ENCODE measurements at regions not wholly inside any gene's neighbourhood (a gene's known extent, or its start where the extent isn't known, plus 50 kb on each side); places are given as distances from the start of the nearest gene placed in this dataset.

DNA sequence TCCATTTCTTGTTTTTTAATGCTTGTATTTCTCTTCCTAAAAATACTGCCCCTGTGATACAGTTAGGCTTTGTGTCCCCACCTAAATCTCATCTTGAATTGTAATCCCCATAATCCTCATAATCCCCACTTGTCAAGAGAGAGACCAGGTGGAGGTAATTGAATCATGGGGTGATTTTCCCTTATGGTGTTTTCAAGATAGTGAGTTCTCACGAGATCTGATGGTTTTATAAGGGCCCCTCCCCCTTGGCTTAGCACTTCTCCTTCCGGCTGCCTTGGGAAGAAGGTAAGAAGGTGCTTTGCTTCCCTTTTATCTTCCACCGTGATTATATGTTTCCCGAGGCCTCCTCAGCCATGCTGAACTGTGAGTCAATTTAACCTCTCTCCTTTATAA, 227.4 kb downstream of the MAN2A1 start:
- DNase-seq = no peak

DNA sequence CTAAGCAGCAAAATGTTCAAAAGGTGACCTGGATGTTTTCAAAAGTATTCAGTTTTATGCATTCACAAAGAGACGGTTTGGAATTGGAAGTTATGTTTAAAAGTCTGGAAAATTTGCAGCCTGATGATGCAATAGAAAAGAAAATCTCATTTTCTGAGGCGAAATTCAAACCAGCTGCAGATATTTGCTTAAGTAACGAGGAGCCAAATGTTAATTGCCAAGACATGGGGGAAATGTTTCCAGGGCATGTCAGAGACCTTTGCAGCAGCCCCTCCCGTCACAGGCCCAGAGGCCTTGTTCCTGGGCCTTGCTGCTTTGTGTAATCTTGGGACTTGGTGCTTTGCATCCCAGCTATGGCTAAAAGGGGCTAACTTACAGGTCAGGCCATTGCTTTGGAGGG, 228.2 kb downstream of the MAN2A1 start:
- no peak for DNase-seq

DNA sequence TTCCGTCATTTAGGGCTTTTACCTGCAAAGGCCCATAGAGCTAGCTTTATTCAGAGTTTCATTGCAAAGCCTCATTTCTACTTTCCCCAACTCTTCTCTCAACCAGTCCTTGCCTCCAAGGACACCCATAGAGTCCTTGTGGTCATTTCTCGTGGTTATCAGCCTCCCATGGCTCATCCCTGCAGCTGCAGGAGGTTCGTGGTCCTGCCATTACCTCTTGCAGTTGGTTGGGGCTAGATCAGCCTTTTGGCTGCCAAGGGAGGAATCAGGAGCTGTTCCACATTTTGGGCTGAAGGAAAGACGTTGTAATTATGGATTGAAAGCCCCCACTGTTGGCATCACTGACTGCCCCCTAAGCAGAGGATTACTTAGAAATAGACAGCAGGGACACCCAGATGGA, 231.0 kb downstream of the MAN2A1 start:
- no peak for DNase-seq

DNA sequence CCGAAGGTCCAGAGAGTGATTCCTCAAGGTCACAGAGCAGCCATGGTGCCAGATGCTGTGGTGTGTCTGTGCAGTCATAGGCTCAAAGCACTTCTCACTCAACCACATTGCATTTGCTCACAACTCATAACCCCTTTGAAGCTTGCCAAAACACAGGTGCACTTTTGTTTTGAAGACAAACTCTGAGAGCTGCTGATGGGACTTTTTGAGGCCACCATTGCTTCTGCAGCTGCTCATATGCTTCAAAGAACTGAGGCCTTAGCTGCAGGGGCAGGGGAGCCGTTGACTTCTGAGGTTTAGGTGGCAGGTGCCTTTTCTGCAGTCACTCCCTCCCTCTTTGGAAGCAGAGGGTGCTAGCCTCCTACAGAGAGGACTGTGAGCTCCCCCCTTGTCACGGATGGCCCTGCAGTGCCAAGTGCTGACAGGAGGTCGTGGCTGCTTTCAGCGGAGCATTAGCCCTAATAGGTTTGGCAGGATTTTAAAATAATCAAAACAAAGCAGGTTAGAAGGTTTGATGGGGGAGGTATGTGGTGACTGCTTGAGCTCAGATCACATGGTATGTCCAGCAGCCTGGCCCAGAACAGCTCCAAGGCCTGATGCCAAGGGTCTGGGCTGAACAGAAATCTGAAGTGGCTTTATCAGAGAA, 232.1 kb downstream of the MAN2A1 start:
- DNase-seq = no peak

DNA sequence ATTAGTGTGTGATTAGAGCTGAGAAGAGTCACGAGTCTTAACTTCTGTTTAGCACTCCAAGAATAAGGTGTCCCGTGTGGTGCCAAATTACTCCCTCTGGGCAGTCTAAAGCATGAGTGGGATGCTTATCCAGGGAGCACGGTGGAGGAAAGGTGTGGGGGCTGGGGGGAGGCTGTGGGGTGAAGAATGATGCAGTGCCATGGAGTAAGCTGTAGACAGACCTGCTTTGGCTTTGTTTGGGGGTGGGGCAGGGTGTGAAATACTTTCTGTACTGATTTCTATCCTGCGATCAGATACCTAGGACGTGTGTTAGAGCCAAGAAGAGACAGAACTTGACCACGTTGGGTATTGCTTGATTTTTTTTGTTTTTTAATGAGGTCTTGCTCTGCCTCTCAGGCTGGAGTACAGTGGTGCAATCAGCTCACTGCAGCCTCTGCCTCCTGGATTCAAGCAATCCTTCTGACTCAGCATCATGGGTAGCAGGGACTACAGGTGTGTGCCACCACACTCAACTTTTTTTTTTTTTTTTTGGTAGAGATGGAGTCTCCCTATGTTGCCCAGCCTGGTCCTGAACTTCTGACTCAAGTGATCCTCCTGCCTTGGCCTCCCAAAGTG, 232.8 kb downstream of the MAN2A1 start:
- DNase-seq = no peak

DNA sequence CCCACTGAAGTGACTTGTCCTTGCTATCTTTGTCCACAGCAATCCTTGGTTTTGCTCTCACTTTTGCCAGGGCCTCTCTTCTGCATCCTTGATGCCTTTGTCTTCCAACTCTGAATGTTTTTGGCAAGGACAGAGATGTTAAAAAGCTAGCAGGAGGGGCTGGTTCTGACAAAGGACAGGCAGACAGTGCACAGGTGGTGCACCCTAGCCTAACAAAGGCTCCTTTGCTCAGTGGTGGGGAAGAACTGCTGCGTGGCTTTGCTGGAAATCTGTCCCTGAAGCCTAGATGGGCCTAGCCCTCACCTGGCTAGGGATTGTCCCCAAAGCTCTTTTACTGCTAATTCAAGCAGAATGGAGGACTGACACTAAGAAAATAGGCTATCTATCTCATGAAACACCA, 233.5 kb downstream of the MAN2A1 start:
- DNase-seq = no peak

DNA sequence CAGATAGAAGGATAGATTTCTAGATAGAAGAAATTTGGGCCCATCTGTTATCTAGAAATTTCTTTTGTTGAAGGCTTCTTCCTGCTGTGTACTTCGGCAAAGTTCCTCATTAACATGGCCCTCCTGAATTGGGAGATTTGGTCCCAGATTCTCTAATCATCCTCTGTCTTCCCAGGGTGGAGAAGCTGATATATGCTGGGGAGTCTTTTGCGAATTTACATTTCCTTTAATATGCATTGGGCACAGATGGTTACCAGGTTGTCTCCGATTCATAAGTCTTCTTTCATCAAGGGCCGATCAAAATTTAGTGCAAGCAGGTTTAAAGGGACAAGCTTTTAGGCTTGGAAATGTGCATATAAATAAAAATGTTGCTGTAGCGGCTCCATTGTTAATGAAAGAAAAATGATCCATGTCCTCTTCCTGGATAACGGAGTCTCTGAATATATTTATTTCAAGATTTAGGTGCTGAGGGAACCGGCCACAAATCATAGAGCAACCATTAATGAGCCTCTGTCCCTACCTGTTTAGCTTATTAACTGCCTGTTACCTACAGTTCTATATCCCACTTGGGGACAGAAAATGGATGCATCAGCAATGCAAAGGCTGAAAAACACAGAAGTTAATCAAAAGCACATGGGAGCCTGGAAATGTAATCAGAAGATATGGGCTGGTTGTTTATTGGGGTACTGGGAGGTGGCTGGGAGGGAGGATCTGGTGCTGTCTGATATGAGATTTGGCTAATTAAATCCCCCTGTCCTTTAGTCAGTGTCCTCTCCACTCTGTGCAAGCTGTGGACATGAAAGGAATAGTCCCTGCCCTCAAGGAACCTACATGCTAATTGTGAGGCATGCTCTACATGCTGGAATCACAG, 234.7 kb downstream of the MAN2A1 start:
- DNase-seq = no peak

DNA sequence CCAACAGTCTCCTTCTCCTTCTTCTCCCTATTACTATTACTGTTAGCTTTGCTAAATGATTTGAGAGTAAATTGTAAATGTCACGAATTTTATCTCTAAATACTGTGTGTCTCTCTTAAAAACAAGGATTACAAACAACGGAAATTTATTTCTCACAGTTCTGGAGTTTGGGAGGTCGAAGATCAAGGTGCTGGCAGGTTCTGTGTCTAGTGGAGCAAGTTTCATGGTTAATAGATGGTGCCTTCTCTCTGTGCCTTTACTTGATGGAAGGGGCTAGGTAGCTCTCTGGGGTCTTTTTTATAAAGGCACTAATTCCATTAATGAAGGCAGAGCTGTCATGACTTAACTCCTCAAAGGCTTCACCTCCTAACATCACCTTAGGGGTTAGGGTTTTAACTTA, 237.9 kb downstream of the MAN2A1 start:
- no peak for DNase-seq

DNA sequence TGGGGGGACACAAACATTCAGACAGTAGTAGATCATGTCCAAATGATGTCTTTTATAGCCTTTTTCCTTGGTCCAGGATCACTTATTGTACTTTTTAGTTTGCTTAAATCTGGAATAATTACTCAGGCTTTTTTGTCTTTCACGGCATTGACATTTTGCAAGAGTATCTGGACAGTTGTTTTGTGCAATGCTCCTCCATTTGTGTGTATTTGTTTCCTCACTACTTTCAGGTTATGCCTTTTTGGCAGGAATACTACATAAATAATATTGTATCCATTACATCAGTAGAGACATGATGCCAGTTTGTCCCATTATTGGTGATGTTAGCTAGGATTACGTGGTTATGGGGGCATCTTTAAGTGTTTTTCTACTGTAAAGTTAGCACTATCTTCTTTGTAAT, 238.3 kb downstream of the MAN2A1 start:
- DNase-seq = no peak

DNA sequence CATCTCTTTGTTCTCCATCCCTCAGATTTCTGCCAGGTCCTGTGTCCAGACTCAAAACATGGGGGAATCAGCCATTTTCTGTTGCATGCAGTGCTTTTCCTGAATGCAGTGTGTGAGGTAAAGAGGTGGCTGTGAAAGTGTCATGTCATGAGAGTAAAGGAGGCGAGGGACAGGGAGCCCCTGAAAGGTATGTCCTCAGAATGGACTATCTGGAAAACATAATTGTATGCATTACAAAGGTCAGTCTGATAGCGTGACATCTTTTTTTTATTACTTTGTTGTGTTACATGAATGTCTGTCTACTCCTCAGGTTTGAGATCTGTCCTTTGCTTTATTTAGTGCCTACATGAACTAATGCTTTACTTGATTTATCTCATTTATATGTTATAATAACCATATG, 239.1 kb downstream of the MAN2A1 start:
- no peak for DNase-seq

DNA sequence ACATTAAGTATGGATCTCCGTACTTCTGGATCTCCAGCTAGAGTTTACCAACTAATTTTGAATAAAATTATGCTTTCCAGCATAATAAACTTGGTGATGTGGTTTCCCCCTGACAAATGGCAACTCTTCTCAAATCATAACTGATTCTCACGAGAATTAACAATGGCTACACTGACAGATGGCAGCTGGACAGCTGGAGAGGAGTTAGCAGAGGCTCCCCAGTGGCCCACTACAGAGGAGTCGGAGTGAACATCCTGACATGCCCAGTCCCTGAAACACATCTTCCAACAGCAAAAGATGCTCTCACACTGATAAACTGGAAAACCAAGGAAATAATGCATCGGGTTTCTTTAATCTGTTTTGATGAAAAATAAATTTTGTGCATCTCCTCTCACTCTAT, 239.6 kb downstream of the MAN2A1 start:
- no peak for DNase-seq

DNA sequence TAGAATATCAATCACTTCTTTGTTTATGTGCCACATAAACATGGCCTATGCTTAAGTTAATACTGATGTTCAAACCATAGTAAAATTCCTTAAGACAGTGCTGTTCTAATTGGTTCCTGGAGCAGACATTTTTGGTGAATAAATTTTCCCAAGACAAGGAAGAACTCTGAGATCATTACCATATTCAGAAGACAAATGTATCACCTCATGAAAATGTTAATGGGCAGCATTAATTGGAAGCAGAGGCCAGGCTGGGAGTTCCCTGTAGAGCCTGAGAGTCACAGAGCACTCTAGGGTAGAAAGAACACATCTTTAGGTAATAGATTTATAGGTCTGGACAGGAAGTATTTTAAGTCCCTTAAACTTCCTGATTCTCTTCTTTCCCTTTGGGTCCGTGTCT, 240.2 kb downstream of the MAN2A1 start:
- no peak for DNase-seq

DNA sequence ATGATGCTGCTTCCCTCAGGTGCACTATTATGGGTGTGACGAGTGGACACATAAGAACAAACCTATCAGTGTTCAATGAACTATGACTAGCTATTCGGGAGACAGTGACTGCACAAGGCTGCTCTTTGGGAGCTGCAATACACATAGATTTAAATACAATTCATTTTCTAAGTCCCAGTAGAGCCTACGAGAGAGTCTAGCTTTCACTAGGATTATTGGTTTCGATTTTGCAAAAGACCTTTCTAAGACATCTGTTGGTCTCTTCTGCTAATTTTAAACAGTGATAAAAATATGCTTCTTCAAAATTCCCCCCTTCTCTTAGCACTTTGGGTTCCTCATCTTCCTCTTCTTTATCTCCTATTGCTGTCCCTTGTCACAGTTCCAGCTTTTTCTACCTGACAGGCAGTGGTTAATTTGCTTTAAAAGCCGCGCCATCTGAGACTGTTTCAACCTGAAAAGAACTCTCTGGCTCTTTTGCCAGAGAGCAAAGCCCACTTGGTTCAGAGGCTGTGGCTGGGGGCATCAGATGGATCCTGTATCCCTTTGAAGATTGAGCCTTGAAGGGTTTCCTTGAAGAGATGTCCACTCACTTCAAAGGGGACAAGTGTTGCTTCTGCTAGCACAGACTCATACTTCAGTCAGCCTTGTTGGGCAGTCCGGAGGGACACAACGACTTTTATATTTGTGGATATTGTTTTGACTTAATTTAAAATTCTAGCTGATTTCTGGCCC, 241.5 kb downstream of the MAN2A1 start:
- no peak for DNase-seq

DNA sequence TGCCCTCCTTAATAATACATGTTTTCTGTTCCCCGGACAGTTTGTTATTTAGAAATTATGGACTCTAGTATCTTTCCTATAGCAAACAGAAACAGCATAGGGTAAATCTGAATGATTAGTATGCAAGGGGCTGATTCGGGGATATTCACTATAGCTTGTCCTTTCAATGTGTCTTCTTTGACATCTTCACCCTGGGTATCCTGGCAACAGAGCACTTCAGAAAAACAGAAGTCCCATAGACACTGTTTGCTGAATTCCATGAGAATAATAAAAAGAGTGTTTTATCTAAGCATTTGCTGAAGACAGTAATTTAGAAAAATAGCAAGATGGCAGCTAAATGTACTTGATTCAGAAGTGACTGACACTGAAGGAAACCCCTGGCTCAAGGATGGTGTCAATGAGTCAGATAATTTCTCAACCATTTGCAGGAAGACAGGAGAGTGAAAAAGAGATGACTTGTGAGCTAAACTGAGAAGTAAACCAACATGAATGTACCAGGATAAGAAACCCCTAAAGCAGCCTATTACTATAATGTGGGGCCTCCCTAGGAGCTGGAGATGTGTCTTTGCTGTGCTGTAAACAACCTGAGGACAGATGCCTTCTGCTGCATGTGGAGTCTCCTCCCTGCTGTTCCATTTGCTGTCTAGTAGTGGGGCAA, 246.2 kb downstream of the MAN2A1 start:
- DNase-seq = no peak

DNA sequence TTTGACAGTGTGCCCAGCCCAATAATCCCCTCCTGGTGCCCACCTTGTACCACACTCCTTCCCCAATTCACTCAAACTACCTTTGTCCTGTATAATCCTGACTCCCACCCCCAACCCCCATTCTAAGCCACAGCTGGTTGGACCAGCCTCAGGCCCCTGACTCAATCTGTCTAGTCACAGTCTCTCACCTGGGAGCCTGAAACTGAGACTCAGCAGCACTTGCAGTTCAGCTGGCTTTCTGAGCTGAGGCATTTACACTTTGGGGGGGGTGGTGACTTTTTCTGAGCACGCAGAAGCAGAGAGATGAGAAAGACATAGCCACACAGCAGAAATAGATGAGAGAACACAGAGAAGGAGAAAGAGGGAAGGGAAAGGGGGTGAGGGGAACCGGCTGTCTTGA, 247.3 kb downstream of the MAN2A1 start:
- no peak for DNase-seq

DNA sequence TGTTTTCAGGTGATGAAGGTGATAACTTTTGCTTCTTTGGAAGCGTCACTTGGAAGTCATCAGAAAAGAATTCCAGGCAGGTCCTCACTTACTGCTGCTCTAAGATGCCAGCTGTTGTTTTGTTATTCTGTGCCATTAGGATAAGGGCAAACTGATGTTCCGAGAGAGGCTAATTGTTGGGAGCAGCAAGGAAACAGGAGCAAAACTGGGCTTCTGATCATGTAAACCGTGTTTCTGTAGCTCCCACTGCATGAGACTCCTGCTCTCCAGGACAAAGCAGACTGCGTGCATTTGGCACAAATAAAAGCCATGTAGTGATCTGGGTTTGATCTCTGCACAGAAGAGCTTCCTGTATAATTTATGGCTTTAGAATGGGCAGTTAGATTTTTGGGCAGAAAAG, 248.2 kb downstream of the MAN2A1 start:
- DNase-seq = no peak

DNA sequence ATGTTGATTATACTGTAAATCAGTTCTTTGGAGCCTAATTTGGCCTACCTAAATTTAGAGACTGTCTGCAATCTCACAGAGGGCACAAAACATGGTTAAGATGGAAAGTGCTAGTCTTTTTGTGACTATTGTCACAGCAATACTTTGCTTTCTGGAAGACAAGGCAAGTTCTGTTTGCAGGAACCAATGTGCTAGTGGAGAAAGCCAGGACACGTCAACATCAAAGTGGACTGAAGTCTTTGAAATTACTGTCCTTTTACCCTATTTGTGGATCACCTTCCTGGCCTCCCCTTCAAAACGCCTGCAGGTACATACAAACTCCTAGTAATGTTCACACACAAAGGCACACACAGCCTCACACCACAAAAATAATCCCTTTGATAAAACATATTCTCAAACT, 248.7 kb downstream of the MAN2A1 start:
- DNase-seq = no peak

DNA sequence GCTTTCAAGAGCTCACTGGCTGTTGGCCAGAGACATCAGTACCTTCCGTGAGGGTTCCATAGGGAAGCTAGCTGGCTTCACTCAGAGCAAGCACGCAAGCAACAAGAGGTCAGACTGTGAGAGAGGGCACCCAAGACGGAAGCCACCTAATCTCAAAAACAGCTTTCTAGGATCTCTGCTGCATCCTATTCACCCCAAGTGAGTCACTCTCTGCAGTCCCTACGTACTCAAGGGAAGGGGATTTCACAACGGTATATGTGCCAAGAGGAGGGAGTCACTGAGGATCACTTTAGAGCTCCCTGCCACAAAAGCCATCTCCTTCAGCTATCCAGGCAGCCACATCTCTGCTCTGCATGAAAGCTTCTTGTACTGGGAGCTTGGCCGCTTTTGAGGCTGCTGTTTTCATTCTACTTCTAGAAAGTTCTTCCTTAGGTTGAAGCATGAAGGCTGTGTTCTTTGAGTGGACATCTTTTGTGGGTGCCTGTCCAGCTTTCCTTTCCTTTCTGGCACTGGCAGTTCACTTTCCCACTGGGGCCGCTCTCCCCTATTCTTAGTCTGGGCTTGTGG, 249.5 kb downstream of the MAN2A1 start:
- no peak for DNase-seq

DNA sequence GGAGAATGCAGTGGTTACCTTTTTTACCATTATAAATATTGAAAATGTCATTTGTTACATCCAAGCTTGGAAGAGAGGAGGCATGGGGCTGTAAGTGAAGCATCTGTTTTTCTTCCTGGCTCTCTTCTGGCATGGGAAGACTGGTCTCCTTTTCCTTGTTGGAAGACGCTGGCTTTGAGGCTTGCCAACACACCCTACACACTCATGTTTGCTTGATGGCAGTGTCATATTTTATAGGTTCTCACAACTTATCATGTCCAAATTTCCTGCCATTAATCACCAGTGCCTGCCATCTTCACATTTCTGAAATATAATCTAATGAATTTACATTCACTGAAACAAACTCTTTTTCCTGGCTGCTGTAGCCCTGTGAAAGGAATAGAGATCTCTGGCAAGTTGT, 252.9 kb downstream of the MAN2A1 start:
- no peak for DNase-seq

DNA sequence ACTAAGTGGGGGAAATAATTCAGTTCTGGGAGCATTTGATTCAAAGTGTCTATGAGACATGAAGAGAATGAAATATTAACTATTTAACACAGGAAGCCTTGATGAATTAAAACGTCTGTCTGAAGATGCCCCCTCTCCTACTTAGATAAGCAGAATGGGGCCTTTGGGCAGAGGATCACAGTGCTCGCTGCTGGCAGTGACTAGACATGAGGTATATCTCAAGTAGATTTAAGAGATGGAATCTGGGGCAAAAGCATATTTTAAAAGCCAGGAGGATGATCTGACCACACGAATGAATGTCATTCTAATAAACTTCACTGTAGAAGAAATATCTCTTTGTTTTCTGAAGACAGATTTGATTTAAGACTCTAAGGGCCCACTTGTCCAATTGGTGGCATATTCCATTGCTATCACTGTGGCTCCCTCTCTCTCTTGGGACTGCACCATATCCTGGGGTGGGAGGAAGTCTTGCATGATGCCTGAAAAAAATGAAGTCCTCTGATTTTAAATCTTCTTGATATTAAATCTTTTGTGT, 254.0 kb downstream of the MAN2A1 start:
- no peak for DNase-seq

DNA sequence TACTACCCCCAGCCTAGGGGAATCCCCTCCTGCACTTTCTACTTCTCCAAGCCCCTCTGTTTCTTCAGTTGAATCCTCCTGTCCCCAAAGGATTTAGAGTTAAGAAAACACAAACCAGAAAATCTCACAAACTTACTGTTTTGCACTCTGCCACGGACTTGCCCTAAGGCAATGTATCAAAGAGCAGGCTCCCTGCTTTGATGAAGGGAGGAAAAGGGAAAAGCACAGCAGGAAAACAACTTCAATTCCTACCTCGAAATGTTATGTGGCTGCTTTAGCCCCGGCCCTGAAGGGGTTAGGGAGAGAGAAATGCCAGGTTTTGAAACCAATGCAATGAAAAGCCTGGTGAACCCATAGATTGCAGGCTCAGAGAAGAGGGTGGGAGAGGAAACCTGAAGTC, 254.7 kb downstream of the MAN2A1 start:
- no peak for DNase-seq

DNA sequence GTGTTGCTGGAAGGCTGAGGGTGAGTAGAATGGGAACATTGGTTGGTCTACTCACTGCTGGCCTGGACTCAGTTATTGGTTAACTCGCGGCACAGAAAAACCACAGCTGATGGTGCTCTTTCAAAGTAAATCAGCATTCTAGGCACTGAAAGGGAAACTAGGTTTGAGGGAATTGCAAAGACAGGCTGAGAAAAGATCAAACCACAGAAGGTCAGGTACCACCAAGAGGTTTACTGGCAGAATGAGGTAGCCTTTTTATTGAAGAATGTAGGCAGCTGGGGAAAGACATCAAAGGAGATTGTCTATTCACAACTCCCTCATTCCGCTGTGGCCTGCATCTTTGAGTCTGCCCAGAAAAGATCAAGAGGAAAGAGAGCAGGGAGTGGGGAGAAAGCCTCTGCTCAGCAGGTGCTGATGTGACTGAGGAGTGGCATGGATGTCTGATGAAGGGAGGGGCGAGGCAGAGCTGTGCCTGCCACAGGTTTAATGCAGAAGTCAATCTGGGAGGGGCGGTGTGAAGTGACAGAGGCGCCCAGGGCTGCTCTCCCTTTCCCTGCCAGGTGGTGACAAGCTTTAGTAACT, 255.5 kb downstream of the MAN2A1 start:
- DNase-seq = no peak

All from NCI-H510A (cell line).